Stimulated activated CD4-positive, alpha-beta T cell treated with anti-CD3 and anti-CD28 coated beads, Interleukin-15, amount 100 ng/mL, for 48 hours (primary cell): ENCODE measurements at regions not wholly inside any gene's neighbourhood (a gene's known extent, or its start where the extent isn't known, plus 50 kb on each side); places are given as distances from the start of the nearest gene placed in this dataset.
"Not testable (repeated sequence)": the region's sequence is repeated elsewhere in the genome, so short reads cannot be mapped to it uniquely, and the experiment has no call there.

Experiments used
- DNase-seq, 2 donors: peaks; one replicate each; pipeline ENCODE4 v3.0.0-alpha.2; 2020; ENCODE audit warnings: low read depth in 2 of 2

GRCh38 chr10:56298941-56299340, 62.1 kb downstream of the ZWINT start:
- DNase-seq, result no peak

- no peak for DNase-seq
Measured at GRCh38 chr10:56296618-56297017, 64.4 kb downstream of the ZWINT start.

GRCh38 chr10:56288403-56288802, 72.7 kb downstream of the ZWINT start:
- no peak for DNase-seq

GRCh38 chr10:56286096-56286495, 75.0 kb downstream of the ZWINT start:
- DNase-seq, result no peak

- no peak for DNase-seq
Measured at GRCh38 chr10:56279270-56279669, 81.8 kb downstream of the ZWINT start.

GRCh38 chr10:56269181-56269580, 91.9 kb downstream of the ZWINT start:
- DNase-seq, result no peak

- no peak for DNase-seq
Measured at GRCh38 chr10:56266120-56266519, 94.9 kb downstream of the ZWINT start.

GRCh38 chr10:56258991-56259390, 102.1 kb downstream of the ZWINT start:
- DNase-seq, result no peak

GRCh38 chr10:56258378-56258777, 102.7 kb downstream of the ZWINT start:
- DNase-seq, result no peak

GRCh38 chr10:56255298-56255697, 105.8 kb downstream of the ZWINT start:
- DNase-seq, result no peak

GRCh38 chr10:56240471-56240870, 120.6 kb downstream of the ZWINT start:
- no peak for DNase-seq

- no peak for DNase-seq
Measured at GRCh38 chr10:56231436-56231835, 129.6 kb downstream of the ZWINT start.

- DNase-seq, result no peak
Measured at GRCh38 chr10:56222237-56222636, 138.8 kb downstream of the ZWINT start.

GRCh38 chr10:56212951-56213350, 148.1 kb downstream of the ZWINT start:
- DNase-seq, result no peak

GRCh38 chr10:56181607-56182006, 179.5 kb downstream of the ZWINT start:
- no peak for DNase-seq

GRCh38 chr10:56178210-56178609, 182.8 kb downstream of the ZWINT start:
- no peak for DNase-seq

GRCh38 chr10:56155091-56155513, 206.0 kb downstream of the ZWINT start:
- not testable (repeated sequence) for DNase-seq

GRCh38 chr10:56146806-56147205, 214.3 kb downstream of the ZWINT start:
- no peak for DNase-seq

- DNase-seq, result no peak
Measured at GRCh38 chr10:56142092-56142728, 218.8 kb downstream of the ZWINT start.

GRCh38 chr10:56139405-56139804, 221.7 kb downstream of the ZWINT start:
- DNase-seq, result no peak

GRCh38 chr10:56135828-56136227, 225.2 kb downstream of the ZWINT start:
- DNase-seq, result no peak

GRCh38 chr10:56123247-56123646, 237.8 kb downstream of the ZWINT start:
- no peak for DNase-seq

GRCh38 chr10:56116684-56117083, 244.4 kb downstream of the ZWINT start:
- no peak for DNase-seq

GRCh38 chr10:56109454-56109853, 251.6 kb downstream of the ZWINT start:
- no peak for DNase-seq
